ENCODE measurements at regions not wholly inside any gene's neighbourhood (a gene's known extent, or its start where the extent isn't known, plus 50 kb on each side); places are given as distances from the start of the nearest gene placed in this dataset.

DNA sequence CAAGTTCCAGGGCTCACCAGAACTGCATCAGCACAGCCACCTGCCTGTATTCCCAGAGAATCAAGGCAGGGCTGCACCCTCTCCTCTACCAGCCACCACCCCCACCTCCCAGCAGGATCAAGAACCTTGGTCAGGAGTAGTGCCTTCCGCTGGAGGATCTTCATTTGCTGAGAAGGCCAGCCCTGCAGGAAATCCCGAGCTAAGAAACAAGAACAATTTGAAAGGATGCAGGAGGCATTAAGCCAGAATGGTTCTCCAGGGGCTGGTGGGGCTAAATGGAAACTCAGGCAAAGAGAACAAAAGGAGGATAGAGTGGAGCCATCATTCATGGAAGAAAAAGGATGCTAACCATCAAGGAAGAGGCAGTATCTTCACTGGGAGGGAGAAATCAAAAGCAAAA, 147.3 kb upstream of the SLC14A2 start:
- Histone ChIP-seq H3K9me3 (ENCODE audit: control extremely low read depth in 1 of 3, control insufficient read depth in 2 of 3, insufficient read depth in 1 of 3, low read length in 2 of 3) (no peaks in the 10 kb centered on the region), H3K36me3 (replicated peaks in 1 of 2; ENCODE audit: control extremely low read depth in 1 of 2, control insufficient read depth in 1 of 2, extremely low read depth in 1 of 2, insufficient read depth in 2 of 2, low read length in 1 of 2) (no peaks in the 10 kb centered on the region), H3K4me3 (ENCODE audit: control extremely low read depth in 1 of 5, extremely low read depth in 1 of 5, insufficient read depth in 1 of 5, low read depth in 2 of 5, low read length in 4 of 5) (no peak overlapping the region), H3K4me1 (ENCODE audit: control insufficient read depth in 2 of 2, insufficient read depth in 2 of 2, low read length in 2 of 2) (no peaks in the 10 kb centered on the region), H3K9ac (ENCODE audit: low read length) (no peak overlapping the region), H3K27ac (ENCODE audit: low read length in 2 of 2) (no peak overlapping the region), H4K20me1 (ENCODE audit: control insufficient read depth, insufficient read depth, low read length, poor library complexity, severe bottlenecking) (no peaks in the 10 kb centered on the region), H2AFZ (ENCODE audit: insufficient read depth, low read depth, low read length, poor library complexity, severe bottlenecking) (no peak overlapping the region), H3K79me2 (ENCODE audit: control insufficient read depth, insufficient read depth, low read length) (no peaks in the 10 kb centered on the region), H3K27me3 (replicated peaks in 1 of 4; ENCODE audit: control extremely low read depth in 1 of 4, control insufficient read depth in 3 of 4, insufficient read depth in 4 of 4, low read length in 3 of 4) (peaks cover 0 to 12% (median 0%) of the 10 kb centered on the region in 4 experiments), H3K4me2 (replicated peaks; ENCODE audit: low read depth, low read length, poor library complexity, severe bottlenecking) (no peak overlapping the region)
- peaks cover 19% of the 10 kb centered on the region for H3K27me3 Mint-ChIP-seq
- DNase-seq (no peak), ATAC-seq (ENCODE audit: low read depth) (no peak)
- no peaks in the 10 kb centered on the region for H3K9me3 Mint-ChIP-seq (ENCODE audit: insufficient read depth)
- no peak overlapping the region for H3K27ac Mint-ChIP-seq
- intact Hi-C loops (cut with micrococcal nuclease): no loop called here
- TF ChIP-seq EZH2 (IDR thresholded peaks at IDR 0.05; ENCODE audit: borderline replicate concordance, insufficient read depth, low read depth, low read length, poor library complexity, severe bottlenecking): no peak
- TF ChIP-seq, protein P1, sequence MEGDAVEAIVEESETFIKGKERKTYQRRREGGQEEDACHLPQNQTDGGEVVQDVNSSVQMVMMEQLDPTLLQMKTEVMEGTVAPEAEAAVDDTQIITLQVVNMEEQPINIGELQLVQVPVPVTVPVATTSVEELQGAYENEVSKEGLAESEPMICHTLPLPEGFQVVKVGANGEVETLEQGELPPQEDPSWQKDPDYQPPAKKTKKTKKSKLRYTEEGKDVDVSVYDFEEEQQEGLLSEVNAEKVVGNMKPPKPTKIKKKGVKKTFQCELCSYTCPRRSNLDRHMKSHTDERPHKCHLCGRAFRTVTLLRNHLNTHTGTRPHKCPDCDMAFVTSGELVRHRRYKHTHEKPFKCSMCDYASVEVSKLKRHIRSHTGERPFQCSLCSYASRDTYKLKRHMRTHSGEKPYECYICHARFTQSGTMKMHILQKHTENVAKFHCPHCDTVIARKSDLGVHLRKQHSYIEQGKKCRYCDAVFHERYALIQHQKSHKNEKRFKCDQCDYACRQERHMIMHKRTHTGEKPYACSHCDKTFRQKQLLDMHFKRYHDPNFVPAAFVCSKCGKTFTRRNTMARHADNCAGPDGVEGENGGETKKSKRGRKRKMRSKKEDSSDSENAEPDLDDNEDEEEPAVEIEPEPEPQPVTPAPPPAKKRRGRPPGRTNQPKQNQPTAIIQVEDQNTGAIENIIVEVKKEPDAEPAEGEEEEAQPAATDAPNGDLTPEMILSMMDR (IDR thresholded peaks at IDR 0.05): no peak
- WGBS (ENCODE audit: insufficient coverage): 100% methylated on average over 1 of the region's 2 CpGs
- no peaks in the 10 kb centered on the region for H3K4me1 Mint-ChIP-seq
- CTCF ChIA-PET: no interaction called here
- H3K4me3 Mint-ChIP-seq: no peak overlapping the region
- POLR2A ChIA-PET: no interaction called here

DNA sequence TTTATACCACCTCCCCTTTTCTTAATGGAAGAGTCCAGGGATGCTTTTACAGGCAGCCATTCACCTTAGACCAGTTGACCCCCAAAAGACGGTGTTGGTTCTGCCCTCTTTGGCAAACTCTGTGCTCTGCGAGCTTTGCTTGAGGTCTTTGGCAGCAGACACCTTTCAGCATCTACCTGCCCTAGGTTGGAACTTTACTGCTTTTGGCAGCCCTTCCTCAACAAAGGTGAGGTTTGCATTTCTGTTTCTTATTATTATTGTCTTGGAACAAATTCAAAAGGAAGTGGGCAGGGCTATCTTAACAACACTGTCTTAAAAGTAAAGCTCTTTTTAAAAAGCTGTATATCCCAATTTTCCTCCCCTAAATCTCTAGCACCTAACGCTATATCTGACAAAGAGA, 136.4 kb upstream of the SLC14A2 start:
- Mint-ChIP-seq H3K9me3 (ENCODE audit: insufficient read depth) (no peaks in the 10 kb centered on the region), H3K4me1 (no peaks in the 10 kb centered on the region), H3K27me3 (peaks cover 31% of the 10 kb centered on the region), H3K27ac (no peak overlapping the region), H3K4me3 (no peak overlapping the region)
- H3K4me2 ChIP-seq (replicated peaks; ENCODE audit: low read depth, low read length, poor library complexity, severe bottlenecking): no peak overlapping the region
- intact Hi-C loops (cut with micrococcal nuclease): no loop called here
- DNase-seq: no peak
- no peaks in the 10 kb centered on the region for H3K9me3 ChIP-seq (ENCODE audit: control extremely low read depth in 1 of 3, control insufficient read depth in 2 of 3, insufficient read depth in 1 of 3, low read length in 2 of 3)
- 100% methylated on average over 1 of the region's 3 CpGs for WGBS (ENCODE audit: insufficient coverage)
- H3K27ac ChIP-seq (ENCODE audit: low read length in 2 of 2): no peak overlapping the region
- POLR2A ChIA-PET: no interaction called here
- TF ChIP-seq, protein P1 (IDR thresholded peaks at IDR 0.05): no peak
- TF ChIP-seq EZH2 (IDR thresholded peaks at IDR 0.05; ENCODE audit: borderline replicate concordance, insufficient read depth, low read depth, low read length, poor library complexity, severe bottlenecking): no peak
- H3K4me1 ChIP-seq (ENCODE audit: control insufficient read depth in 2 of 2, insufficient read depth in 2 of 2, low read length in 2 of 2): no peaks in the 10 kb centered on the region
- no peaks in the 10 kb centered on the region for H3K79me2 ChIP-seq (ENCODE audit: control insufficient read depth, insufficient read depth, low read length)
- no peak overlapping the region for H3K4me3 ChIP-seq (ENCODE audit: control extremely low read depth in 1 of 5, extremely low read depth in 1 of 5, insufficient read depth in 1 of 5, low read depth in 2 of 5, low read length in 4 of 5)
- no peaks in the 10 kb centered on the region for H4K20me1 ChIP-seq (ENCODE audit: control insufficient read depth, insufficient read depth, low read length, poor library complexity, severe bottlenecking)
- no peak overlapping the region for H3K9ac ChIP-seq (ENCODE audit: low read length)
- ATAC-seq (ENCODE audit: low read depth): no peak
- H3K27me3 ChIP-seq (replicated peaks in 1 of 4; ENCODE audit: control extremely low read depth in 1 of 4, control insufficient read depth in 3 of 4, insufficient read depth in 4 of 4, low read length in 3 of 4): peaks cover 0 to 7% (median 5%) of the 10 kb centered on the region in 4 experiments
- CTCF ChIA-PET: no interaction called here
- H3K36me3 ChIP-seq (replicated peaks in 1 of 2; ENCODE audit: control extremely low read depth in 1 of 2, control insufficient read depth in 1 of 2, extremely low read depth in 1 of 2, insufficient read depth in 2 of 2, low read length in 1 of 2): no peaks in the 10 kb centered on the region
- H2AFZ ChIP-seq (ENCODE audit: insufficient read depth, low read depth, low read length, poor library complexity, severe bottlenecking): no peak overlapping the region
